Head of caudate nucleus (tissue), 42 donors: ENCODE measurements at regions not wholly inside any gene's neighbourhood (a gene's known extent, or its start where the extent isn't known, plus 50 kb on each side); places are given as distances from the start of the nearest gene placed in this dataset.

Experiments
- DNase-seq, 42 donors: peaks; one replicate each; pipeline versions ENCODE4 v3.0.0 to v3.0.0-alpha.2; 2020 to 2021; ENCODE audit warnings: mixed read lengths in 7 of 42
- intact Hi-C: fragments of 100-400 bp; cut with DNase I; formaldehyde crosslinking; loops from one replicate; pipeline ENCODE4 v1.15.0; 2022

- intact Hi-C loops = no loop called here
These were observed 56.4 kb upstream of the SPOCK3 start for GRCh38 chr4:167290678-167291077.

GRCh38 chr4:167308876-167309275, 74.6 kb upstream of the SPOCK3 start:
- DNase-seq = no peak
- intact Hi-C loops = no loop called here

More at GRCh38 chr4:167290678-167291077, 56.4 kb upstream of the SPOCK3 start:
- DNase-seq = no peak

- DNase-seq = no peak
These were observed 87.0 kb upstream of the SPOCK3 start for GRCh38 chr4:167321299-167321698.

GRCh38 chr4:167339781-167340180, 105.5 kb upstream of the SPOCK3 start:
- DNase-seq = no peak
- intact Hi-C loops = no loop called here

More at GRCh38 chr4:167321299-167321698, 87.0 kb upstream of the SPOCK3 start:
- intact Hi-C loops = no loop called here

- DNase-seq = no peak
- intact Hi-C loops = no loop called here
These were observed 125.4 kb upstream of the SPOCK3 start for GRCh38 chr4:167359711-167360110.

GRCh38 chr4:167379076-167379835, 145.0 kb upstream of the SPOCK3 start:
- intact Hi-C loops = no loop called here
- DNase-seq = no peak

- DNase-seq = no peak
- intact Hi-C loops = no loop called here
These were observed 146.7 kb upstream of the SPOCK3 start for GRCh38 chr4:167380964-167381363.

- no peak for DNase-seq
- intact Hi-C loops = no loop called here
These were observed 149.0 kb upstream of the SPOCK3 start for GRCh38 chr4:167383291-167383690.

- intact Hi-C loops = no loop called here
- DNase-seq = no peak
These were observed 163.3 kb upstream of the SPOCK3 start for GRCh38 chr4:167397586-167397985.

- DNase-seq = no peak
- intact Hi-C loops = no loop called here
These were observed 164.9 kb upstream of the SPOCK3 start for GRCh38 chr4:167399201-167399600.

- intact Hi-C loops = no loop called here
- DNase-seq = no peak
These were observed 171.9 kb upstream of the SPOCK3 start for GRCh38 chr4:167406181-167406580.

- intact Hi-C loops = no loop called here
- no peak for DNase-seq
These were observed 181.2 kb upstream of the SPOCK3 start for GRCh38 chr4:167415461-167415860.

- intact Hi-C loops = no loop called here
- no peak for DNase-seq
These were observed 185.3 kb upstream of the SPOCK3 start for GRCh38 chr4:167419468-167420140.

GRCh38 chr4:167421201-167421600, 186.9 kb upstream of the SPOCK3 start:
- no peak for DNase-seq
- intact Hi-C loops = no loop called here

- no peak for DNase-seq
- intact Hi-C loops = no loop called here
These were observed 190.3 kb upstream of the SPOCK3 start for GRCh38 chr4:167424341-167425256.

- DNase-seq = no peak
- intact Hi-C loops = no loop called here
These were observed 193.9 kb upstream of the SPOCK3 start for GRCh38 chr4:167428156-167428555.

GRCh38 chr4:167431371-167431770, 197.1 kb upstream of the SPOCK3 start:
- intact Hi-C loops = no loop called here
- DNase-seq = no peak

- DNase-seq = no peak
- intact Hi-C loops = no loop called here
These were observed 201.5 kb upstream of the SPOCK3 start for GRCh38 chr4:167435786-167436185.

GRCh38 chr4:167443841-167444240, 209.5 kb upstream of the SPOCK3 start:
- no peak for DNase-seq
- intact Hi-C loops = no loop called here

- DNase-seq = no peak
- intact Hi-C loops = no loop called here
These were observed 218.7 kb upstream of the SPOCK3 start for GRCh38 chr4:167452922-167453430.
